Karpas-422 (cell line): ENCODE measurements at regions not wholly inside any gene's neighbourhood (a gene's known extent, or its start where the extent isn't known, plus 50 kb on each side); places are given as distances from the start of the nearest gene placed in this dataset.

Experiments used
- DNase-seq: peaks from one replicate; pipeline ENCODE4 v3.0.0-alpha.2; 2015
- H2AFZ ChIP-seq: fragments of 200-600 bp; sonication (generic); 2 replicates; pipeline ENCODE4 v1.6.1; 2014; ENCODE audit warnings: antibody characterized with exemption, low read length, mixed read lengths
- H3K27ac ChIP-seq: fragments of 200-600 bp; sonication (generic); 2 replicates; pipeline ENCODE4 v1.5.1; 2014; ENCODE audit warnings: mild to moderate bottlenecking, low read length, moderate library complexity
- H3K27me3 ChIP-seq: fragments of 200-600 bp; sonication (generic); 2 replicates; pipeline ENCODE4 v1.6.1; 2014; ENCODE audit warnings: low read length, mixed read lengths
- H3K36me3 ChIP-seq: fragments of 200-600 bp; sonication (generic); 2 replicates; pipeline ENCODE4 v1.6.1; 2014; ENCODE audit warnings: low read length, mixed read lengths; ENCODE audit not compliant: insufficient read depth
- H3K4me1 ChIP-seq: fragments of 200-600 bp; sonication (generic); 2 replicates; pipeline ENCODE4 v1.6.1; 2014; ENCODE audit warnings: mild to moderate bottlenecking, low read length, mixed read lengths
- H3K4me2 ChIP-seq: fragments of 200-600 bp; sonication (generic); 2 replicates; pipeline ENCODE4 v1.6.1; 2014; ENCODE audit warnings: low read length, low read depth, mild to moderate bottlenecking; ENCODE audit not compliant: poor library complexity, severe bottlenecking
- H3K4me3 ChIP-seq: fragments of 200-600 bp; sonication (generic); 2 replicates; pipeline ENCODE4 v1.5.1; 2014; ENCODE audit warnings: mild to moderate bottlenecking, antibody characterized with exemption, low read length, mixed read lengths
- H3K79me2 ChIP-seq: fragments of 200-600 bp; sonication (generic); 2 replicates; pipeline ENCODE4 v1.6.1; 2014; ENCODE audit warnings: mild to moderate bottlenecking, low read length, mixed read lengths
- H3K9ac ChIP-seq: fragments of 200-600 bp; sonication (generic); 2 replicates; pipeline ENCODE4 v1.6.0; 2014; ENCODE audit warnings: low read length
- H3K9me2 ChIP-seq: fragments of 200-600 bp; sonication (generic), shearing (Covaris generic); replicated peaks from 2 replicates; pipeline ENCODE4 v1.6.0; 2014; ENCODE audit warnings: mild to moderate bottlenecking, low read length, moderate library complexity; ENCODE audit not compliant: insufficient read depth
- H3K9me3 ChIP-seq: fragments of 300-700, 200-600 bp; sonication (generic); 2 replicates; pipeline ENCODE4 v1.6.1; 2014; ENCODE audit warnings: low read length, mixed read lengths
- H4K20me1 ChIP-seq: fragments of 200-600 bp; sonication (generic); 2 replicates; pipeline ENCODE4 v1.6.1; 2014; ENCODE audit warnings: mild to moderate bottlenecking, antibody characterized with exemption, low read length, low read depth; ENCODE audit not compliant: insufficient read depth

- Histone ChIP-seq H3K9me3 (no peaks in the 10 kb centered on the region), H3K79me2 (no peaks in the 10 kb centered on the region), H2AFZ (no peak overlapping the region), H3K9ac (no peak overlapping the region), H3K4me3 (no peak overlapping the region), H4K20me1 (no peaks in the 10 kb centered on the region), H3K4me2 (no peak overlapping the region), H3K27me3 (no peaks in the 10 kb centered on the region), H3K27ac (no peak overlapping the region), H3K4me1 (no peaks in the 10 kb centered on the region), H3K36me3 (no peaks in the 10 kb centered on the region), H3K9me2 (no peaks in the 10 kb centered on the region)
- no peak for DNase-seq
These were observed 569.7 kb upstream of the KLF12 start for GRCh38 chr13:74703855-74704387.

- no peak overlapping the region for H3K4me2 ChIP-seq
These were observed 562.1 kb upstream of the KLF12 start for GRCh38 chr13:74696148-74696922.

GRCh38 chr13:74695021-74695800 lies 561.0 kb upstream of the KLF12 start:
- no peaks in the 10 kb centered on the region for H3K36me3 ChIP-seq

More at GRCh38 chr13:74696148-74696922, 562.1 kb upstream of the KLF12 start:
- Histone ChIP-seq H3K9me2 (no peaks in the 10 kb centered on the region), H3K4me1 (no peaks in the 10 kb centered on the region), H3K79me2 (no peaks in the 10 kb centered on the region), H3K9me3 (no peaks in the 10 kb centered on the region), H3K4me3 (no peak overlapping the region), H3K36me3 (no peaks in the 10 kb centered on the region), H4K20me1 (no peaks in the 10 kb centered on the region), H3K27ac (no peak overlapping the region), H3K9ac (no peak overlapping the region), H3K27me3 (no peaks in the 10 kb centered on the region), H2AFZ (no peak overlapping the region)
- DNase-seq = no peak

GRCh38 chr13:74687442-74688182 lies 553.4 kb upstream of the KLF12 start:
- Histone ChIP-seq H3K79me2 (no peaks in the 10 kb centered on the region), H3K36me3 (no peaks in the 10 kb centered on the region), H4K20me1 (no peaks in the 10 kb centered on the region), H3K27ac (no peak overlapping the region), H3K9me3 (no peaks in the 10 kb centered on the region), H3K27me3 (no peaks in the 10 kb centered on the region), H3K4me1 (no peaks in the 10 kb centered on the region), H2AFZ (no peak overlapping the region), H3K9ac (no peak overlapping the region), H3K4me3 (no peak overlapping the region), H3K9me2 (no peaks in the 10 kb centered on the region), H3K4me2 (no peak overlapping the region)
- DNase-seq = no peak

More at GRCh38 chr13:74695021-74695800, 561.0 kb upstream of the KLF12 start:
- no peak overlapping the region for H3K4me3 ChIP-seq
- no peaks in the 10 kb centered on the region for H3K9me2 ChIP-seq
- no peaks in the 10 kb centered on the region for H3K9me3 ChIP-seq
- no peak overlapping the region for H3K27ac ChIP-seq
- H2AFZ ChIP-seq = no peak overlapping the region
- DNase-seq = no peak
- no peak overlapping the region for H3K4me2 ChIP-seq
- H3K27me3 ChIP-seq = no peaks in the 10 kb centered on the region
- H3K4me1 ChIP-seq = no peaks in the 10 kb centered on the region
- no peaks in the 10 kb centered on the region for H4K20me1 ChIP-seq
- no peaks in the 10 kb centered on the region for H3K79me2 ChIP-seq
- no peak overlapping the region for H3K9ac ChIP-seq

GRCh38 chr13:74683411-74683810 lies 549.2 kb upstream of the KLF12 start:
- no peak overlapping the region for H3K4me2 ChIP-seq
- no peak overlapping the region for H3K9ac ChIP-seq
- H3K79me2 ChIP-seq = no peaks in the 10 kb centered on the region
- H3K27ac ChIP-seq = no peak overlapping the region
- H4K20me1 ChIP-seq = no peaks in the 10 kb centered on the region
- no peaks in the 10 kb centered on the region for H3K9me3 ChIP-seq
- H3K36me3 ChIP-seq = no peaks in the 10 kb centered on the region
- DNase-seq = peak; percentile 46
- H3K4me3 ChIP-seq = no peak overlapping the region
- H3K27me3 ChIP-seq = no peaks in the 10 kb centered on the region
- H3K9me2 ChIP-seq = no peaks in the 10 kb centered on the region
- H2AFZ ChIP-seq = no peak overlapping the region
- no peaks in the 10 kb centered on the region for H3K4me1 ChIP-seq

GRCh38 chr13:74682746-74683145 lies 548.5 kb upstream of the KLF12 start:
- no peak overlapping the region for H3K27ac ChIP-seq
- H4K20me1 ChIP-seq = no peaks in the 10 kb centered on the region
- no peak overlapping the region for H2AFZ ChIP-seq
- no peak overlapping the region for H3K4me2 ChIP-seq
- H3K4me3 ChIP-seq = no peak overlapping the region
- no peaks in the 10 kb centered on the region for H3K9me2 ChIP-seq
- no peaks in the 10 kb centered on the region for H3K79me2 ChIP-seq
- H3K9me3 ChIP-seq = no peaks in the 10 kb centered on the region
- no peaks in the 10 kb centered on the region for H3K4me1 ChIP-seq
- H3K27me3 ChIP-seq = no peaks in the 10 kb centered on the region
- DNase-seq = no peak
- no peaks in the 10 kb centered on the region for H3K36me3 ChIP-seq
- H3K9ac ChIP-seq = no peak overlapping the region

GRCh38 chr13:74681891-74682290 lies 547.7 kb upstream of the KLF12 start:
- Histone ChIP-seq H4K20me1 (no peaks in the 10 kb centered on the region), H3K4me2 (no peak overlapping the region), H3K36me3 (no peaks in the 10 kb centered on the region), H3K9me2 (no peaks in the 10 kb centered on the region), H3K79me2 (no peaks in the 10 kb centered on the region), H3K4me3 (no peak overlapping the region), H3K27ac (no peak overlapping the region), H3K9ac (no peak overlapping the region), H2AFZ (no peak overlapping the region), H3K27me3 (no peaks in the 10 kb centered on the region), H3K9me3 (no peaks in the 10 kb centered on the region), H3K4me1 (no peaks in the 10 kb centered on the region)
- no peak for DNase-seq
